Neural progenitor cell (in vitro differentiated cells): ENCODE measurements at regions not wholly inside any gene's neighbourhood (a gene's known extent, or its start where the extent isn't known, plus 50 kb on each side); places are given as distances from the start of the nearest gene placed in this dataset.

Experiments
- CTCF ChIP-seq: fragments of 200-600 bp; sonication (generic); IDR thresholded peaks from 2 replicates; pipeline ENCODE4 v1.5.1; 2017; ENCODE audit warnings: antibody characterized with exemption, mild to moderate bottlenecking
- EZH2 ChIP-seq: fragments of 200-600 bp; sonication (generic); IDR thresholded peaks from 2 replicates; pipeline ENCODE4 v1.6.1; 2017; ENCODE audit warnings: antibody characterized with exemption, mild to moderate bottlenecking, moderate library complexity
- EZH2phosphoT487 ChIP-seq: fragments of 200-600 bp; sonication (generic); IDR thresholded peaks from 2 replicates; pipeline ENCODE4 v1.6.1; 2017; ENCODE audit warnings: antibody characterized with exemption

DNA sequence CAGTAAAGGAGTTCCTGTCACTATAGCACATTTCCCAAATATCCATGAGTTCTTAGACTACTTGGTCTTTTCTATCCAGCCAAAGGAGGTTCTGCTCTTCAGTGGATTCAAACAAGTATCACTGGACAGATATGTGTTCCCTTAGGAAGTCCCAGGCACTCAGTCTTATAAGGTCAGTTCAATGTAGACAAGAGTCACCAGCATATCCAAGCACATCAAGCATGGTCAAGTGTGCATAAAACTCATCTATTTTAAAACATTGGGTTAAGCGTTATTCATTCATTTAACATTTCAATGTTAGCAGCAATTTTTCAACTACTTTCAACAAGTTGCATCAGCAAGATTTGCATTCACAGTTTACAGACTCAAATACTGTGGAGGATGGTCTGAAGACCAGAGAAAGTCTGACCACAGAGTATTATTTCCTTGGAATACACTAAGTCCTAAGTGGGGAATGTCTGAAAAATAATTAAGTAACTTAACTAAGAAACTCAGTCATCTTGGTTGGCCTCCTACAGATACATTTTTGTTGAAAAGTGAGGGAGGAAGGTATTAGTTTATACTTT is 630.5 kb upstream of the IGFBP7 start:
- TF ChIP-seq CTCF (no peak), EZH2 (no peak), EZH2phosphoT487 (no peak)
